COLO829 (cell line): ENCODE measurements at regions not wholly inside any gene's neighbourhood (a gene's known extent, or its start where the extent isn't known, plus 50 kb on each side); places are given as distances from the start of the nearest gene placed in this dataset.

Experiments
- DNase-seq: peaks from one replicate; pipeline ENCODE4 v3.0.0; 2012; ENCODE audit warnings: low spot score

GRCh38 chr3:106217745-106218144 lies 348.9 kb upstream of the CBLB start:
- DNase-seq, result no peak

DNA sequence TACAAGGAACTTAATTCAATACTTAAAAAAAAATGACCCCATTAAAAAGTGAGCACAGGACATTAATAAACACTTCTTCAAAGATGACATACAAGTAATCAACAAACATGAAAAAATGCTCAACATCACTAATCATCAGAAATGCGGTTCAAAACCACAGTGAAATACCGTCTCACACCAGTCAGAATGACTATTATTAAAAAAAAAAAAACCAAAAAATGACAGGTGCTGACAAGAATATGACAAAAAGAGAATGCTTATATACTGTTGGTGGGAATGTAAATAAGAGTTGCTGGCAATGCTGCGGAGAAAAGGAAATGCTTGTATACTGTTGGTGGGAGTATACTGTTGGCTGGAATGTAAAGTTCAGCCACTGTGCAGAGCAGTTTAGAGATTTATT lies 358.3 kb upstream of the CBLB start:
- DNase-seq, result no peak

DNA sequence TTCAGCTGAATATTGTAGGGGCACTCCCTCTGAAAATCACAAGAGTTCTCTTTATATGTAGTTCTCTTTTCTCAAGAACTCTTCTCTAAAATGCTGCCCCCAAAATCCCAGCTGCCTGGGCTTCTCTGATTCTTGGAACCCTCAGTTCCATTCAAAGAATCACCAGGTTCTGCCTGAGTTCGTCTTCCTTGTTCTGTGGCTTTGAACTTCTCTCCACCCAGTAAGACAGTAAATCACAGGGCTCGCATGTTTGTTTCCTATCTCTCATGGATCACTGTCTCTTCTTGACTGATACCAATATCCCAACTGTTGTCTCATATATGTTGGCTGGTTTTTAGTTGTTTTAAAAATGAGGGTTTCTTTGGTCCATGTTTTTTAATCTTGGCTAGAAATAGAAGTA lies 359.5 kb upstream of the CBLB start:
- DNase-seq, result no peak

DNA sequence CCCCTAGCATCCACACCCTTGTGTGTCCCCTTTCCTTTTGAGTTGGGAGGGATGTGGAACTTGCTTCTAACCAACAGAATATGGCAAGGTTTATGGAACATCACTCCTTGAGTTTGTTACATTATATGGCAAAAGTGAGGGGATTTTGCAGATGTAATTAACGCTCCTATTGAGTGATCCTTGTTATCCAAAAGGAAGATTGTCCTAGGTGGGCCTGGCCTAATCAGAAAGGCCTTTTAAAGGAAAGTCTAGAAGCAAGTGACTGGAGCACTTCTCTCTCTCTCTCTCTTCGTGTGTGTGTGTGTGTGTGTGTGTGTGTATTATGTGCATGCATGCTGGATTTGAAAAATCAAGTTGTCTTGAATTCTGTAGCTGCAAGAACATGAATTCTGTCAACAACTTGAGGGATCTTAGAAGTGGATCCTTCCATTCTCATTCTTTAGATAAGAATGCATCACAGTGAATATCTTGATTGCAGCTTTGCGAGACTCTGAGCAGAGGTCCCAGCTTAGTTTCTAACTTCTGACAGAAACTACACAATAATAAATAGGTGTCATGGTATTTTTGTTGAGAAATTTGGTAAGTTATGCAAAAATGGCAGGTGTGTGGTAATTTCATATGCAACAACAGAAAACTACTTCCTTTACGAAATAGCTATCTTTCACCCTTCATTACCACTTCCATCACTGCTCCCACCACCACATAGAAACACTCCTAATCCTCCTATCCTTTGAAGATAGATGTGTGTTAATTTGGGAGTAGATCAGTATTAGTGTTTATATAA lies 360.9 kb upstream of the CBLB start:
- DNase-seq, result no peak

GRCh38 chr3:106231086-106231485 lies 362.3 kb upstream of the CBLB start:
- DNase-seq, result no peak

GRCh38 chr3:106232956-106233355 lies 364.1 kb upstream of the CBLB start:
- DNase-seq, result no peak

- no peak for DNase-seq
Observed at GRCh38 chr3:106239195-106239697, 370.4 kb upstream of the CBLB start.

GRCh38 chr3:106241593-106241992 lies 372.8 kb upstream of the CBLB start:
- DNase-seq, result no peak

DNA sequence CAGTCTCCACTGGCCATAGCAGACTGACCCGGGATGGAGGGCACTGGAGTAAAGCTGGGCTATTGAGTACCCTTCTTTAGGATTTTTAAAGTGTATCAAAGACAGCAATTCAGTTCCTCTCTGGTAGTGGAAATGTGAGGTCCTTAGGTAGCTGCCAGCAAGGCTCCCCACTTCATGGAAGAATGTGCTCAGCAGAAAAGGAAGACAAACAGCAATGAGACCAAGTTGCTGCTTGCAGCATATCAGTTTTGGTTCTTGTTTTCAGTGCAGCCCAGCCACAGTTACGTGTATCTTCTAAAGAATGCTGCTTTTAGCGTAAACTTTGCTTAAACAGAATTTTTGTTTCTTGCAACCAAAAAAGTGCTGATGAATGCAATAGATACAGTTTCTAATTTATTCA lies 374.0 kb upstream of the CBLB start:
- DNase-seq, result no peak

DNA sequence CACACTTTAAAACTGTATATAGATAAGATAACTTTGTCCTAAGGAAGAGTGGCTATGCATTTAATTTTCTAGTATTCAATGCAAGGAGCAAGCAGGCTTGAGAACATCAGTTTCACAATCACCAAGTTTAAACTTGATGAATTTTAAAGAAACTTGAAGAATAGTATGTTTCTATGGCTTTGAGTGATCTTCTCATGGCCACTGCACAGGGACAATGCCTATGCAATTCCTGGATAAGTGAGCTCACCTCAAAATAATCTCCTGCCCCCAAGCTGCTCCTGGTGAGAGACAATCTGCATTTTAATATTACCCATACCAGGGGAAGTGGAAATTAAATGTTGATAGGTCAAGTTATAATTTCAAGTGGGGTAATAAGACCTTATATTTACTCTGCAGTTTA lies 376.6 kb upstream of the CBLB start:
- DNase-seq, result no peak

DNA sequence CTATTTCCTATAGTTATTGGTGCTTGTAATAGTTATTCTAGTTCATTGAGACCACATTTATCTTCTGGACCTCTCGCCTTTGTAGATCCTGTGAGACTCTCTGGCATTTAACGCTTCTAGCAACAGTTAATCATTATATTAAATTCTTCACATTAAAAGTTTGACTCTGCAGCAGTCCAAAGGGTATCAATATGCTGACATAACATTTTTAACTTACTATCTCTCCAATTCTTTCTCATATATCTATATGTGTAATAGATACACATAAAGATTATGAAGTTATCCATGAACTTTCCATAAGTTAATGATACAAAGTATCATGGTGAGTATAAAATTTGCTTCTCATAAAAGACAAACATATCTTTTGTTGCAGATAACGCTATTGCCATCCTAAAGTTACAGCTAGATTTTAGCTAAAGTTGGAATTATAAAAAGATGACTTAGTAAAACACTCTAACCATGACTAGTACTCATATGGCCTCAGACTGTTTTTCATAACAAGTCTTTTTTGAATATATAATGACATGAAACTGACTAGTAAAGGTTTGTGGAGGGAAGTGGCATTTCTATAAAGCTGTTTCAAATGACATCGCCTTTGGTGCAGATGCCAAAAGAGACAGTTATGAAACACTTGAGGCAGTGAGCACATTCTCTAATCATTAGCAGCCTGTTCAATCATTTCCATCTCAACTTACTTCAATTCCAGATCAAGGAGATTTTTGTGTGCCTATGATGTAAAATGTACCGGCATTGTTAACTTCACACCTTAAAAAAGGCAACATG lies 379.3 kb upstream of the CBLB start:
- no peak for DNase-seq

- DNase-seq, result no peak
Observed at GRCh38 chr3:106249159-106249558, 380.3 kb upstream of the CBLB start.

DNA sequence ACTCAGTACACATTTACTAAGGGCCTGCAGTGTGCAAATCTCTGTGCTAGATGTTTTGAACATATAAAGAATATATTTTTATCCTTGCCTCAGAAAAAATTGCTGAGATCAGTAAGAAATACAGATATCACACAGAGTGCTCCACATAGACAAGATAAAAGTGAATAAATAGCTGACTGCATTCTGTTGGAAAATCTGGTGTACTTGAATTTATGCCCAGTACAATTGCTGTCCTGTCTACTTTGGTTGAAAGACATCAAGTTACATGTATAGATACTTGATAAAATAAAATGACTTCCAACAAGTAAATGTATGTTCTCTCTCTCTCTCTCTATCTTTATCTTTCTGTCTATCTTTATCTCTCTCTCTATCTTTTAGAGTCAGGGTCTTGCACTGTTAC lies 381.2 kb upstream of the CBLB start:
- DNase-seq, result no peak

DNA sequence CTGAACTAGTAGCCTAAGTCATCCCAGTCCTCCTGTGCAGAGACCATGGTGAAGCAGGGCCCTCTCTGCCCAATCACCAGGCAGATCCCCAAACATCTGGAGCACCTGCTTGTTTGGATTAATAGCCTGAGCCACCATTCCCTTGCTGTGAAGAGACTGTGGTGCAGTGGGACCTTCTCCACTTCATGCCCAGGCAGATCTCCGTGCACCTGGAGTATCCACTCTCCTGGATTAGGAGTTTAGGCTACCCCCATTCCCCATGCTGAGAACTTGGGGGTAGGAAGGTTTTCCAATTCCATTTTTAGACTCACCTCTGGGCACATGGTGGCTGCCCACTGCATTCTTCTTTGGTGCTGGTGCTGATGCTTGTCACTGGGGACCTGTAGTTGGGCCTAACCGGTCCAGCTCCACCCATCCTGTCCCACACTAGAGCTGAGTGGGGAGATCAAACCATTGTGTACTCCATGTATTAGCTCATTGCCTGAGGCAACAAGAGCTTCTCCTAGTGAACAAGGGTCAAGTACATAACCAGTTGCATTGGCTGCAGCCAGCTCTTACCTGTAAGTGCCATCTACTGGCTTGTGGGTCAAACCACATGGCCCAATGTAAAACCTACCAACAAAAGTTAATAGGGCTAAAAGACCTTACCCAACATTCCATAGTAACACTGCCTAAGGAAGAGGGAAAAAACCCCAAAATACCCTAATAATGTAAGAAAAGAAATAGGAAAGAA lies 382.5 kb upstream of the CBLB start:
- no peak for DNase-seq

DNA sequence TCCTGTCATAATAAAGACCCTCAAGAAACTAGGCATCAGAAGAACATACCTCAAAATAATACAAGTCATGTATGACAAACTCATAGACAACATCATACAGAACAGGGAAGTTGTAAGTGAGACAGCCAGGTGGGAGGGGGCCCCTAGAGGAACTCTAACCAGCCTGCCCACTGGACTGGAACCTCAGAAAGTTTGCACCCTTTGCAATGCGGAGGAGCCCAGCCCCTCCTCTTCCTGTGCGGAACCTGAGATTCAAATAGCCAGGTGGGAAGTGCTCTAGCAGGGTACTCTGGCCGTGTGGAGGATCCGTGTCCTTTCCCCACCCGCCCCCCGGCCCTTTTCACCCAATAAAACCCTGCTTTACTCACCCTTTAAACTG lies 387.0 kb upstream of the CBLB start:
- no peak for DNase-seq

DNA sequence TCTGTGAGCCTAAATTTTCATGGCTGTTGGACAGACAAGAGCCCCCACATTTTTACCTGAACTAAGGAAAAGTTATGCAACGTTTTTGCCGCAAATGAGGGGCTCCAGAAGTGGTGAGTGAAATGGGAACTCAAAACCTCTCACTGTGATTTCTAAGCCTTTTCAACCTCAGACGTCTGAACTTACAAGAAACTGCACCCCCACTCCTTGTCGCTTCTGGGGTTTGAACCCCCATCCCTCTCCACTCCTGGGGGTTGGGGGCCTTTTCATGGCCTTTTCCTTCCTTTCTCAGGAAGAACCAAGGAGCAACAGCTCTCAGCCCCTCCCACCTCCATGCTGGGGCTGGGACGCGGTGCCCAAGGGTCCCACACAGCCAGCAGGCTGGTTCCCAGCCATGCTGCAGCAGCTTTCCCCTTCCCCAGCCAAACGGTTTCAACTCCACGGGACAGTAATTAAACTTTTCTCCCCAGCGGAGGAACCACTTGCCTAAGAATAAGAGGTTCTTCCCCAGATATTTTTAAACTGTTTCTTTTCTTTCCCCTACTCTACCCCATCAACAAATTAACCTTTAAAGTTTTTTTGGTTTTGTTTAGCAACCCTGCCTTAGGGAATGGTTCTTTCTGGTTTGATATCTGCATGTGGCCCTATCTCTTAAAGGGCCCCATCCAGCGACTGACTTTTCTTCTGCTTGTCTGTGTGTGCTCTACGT lies 387.6 kb upstream of the CBLB start:
- no peak for DNase-seq

DNA sequence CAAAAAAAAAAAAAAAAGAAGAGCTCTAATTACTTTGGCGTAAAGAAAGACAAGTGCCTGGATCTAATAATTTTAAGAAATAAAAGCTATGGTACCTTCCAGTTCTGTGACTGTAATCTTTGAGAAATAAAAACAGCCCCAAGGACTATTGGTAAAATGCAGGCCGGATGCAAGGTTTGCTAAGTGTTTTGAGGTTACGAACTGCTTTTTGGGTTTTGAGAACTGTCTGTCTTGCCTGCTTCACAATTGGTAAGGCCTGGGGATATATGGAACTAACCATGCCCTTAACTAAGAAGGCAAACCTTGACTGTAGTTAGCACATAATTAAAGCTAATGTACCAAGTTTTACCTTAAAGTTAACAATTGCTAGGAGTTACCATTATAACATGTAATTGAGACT lies 388.4 kb upstream of the CBLB start:
- no peak for DNase-seq

DNA sequence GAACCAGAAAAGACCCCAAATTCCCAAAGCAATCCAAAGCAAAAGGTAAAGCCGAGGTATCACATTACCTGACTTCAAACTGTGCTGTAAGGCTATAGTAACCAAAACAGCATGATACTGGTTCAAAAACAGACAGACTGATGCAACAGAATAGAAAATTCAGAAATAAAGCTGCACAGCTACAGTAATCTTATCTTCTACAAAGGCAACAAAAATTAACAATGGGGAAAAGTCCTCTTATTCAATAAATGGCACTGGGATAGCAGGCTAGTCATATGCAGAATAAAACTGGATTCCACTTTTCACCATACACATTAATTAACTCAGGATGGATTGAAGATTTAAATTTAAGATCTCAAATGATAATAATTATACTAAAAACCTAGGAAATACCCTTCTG lies 392.6 kb upstream of the CBLB start:
- DNase-seq, result no peak

GRCh38 chr3:106261915-106262683 lies 393.3 kb upstream of the CBLB start:
- no peak for DNase-seq

DNA sequence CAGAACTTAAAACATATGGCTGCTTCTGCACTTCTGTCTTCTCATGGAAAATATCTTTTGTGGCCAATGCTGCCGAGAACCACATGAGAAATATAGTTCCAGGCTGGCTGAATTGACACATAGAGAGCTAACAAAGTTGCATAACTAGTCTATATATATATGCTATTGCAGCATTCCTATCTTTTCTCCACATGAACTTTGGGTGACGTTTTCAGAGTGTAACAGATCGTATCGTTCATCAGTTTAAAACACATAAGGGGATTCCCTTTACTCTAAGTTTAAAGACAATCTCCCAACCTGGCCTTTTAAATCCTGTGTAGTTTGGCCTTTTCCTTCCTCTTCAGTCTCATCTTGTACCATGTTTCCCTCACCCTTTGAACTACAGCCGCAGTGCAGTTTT lies 394.2 kb upstream of the CBLB start:
- no peak for DNase-seq

DNA sequence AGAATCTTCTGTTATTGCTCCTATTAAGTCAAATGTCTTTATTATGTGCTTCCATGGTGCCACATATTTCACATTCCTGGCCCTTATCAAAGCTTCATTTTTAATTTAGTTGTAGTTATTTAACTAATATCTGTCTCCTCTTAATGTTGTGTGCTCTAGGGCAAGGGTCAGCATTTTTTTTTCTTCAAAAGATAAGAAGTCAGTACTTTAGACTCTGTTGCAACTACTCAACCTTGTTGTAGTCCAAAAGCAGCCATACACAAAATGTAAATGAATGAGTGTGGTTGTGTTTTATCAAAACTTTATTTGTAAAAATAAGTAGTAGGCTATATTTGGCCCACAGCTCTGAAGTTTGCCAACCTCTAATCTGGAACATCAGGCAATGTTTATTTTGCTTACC lies 394.7 kb upstream of the CBLB start:
- DNase-seq, result no peak
